Adrenal gland (tissue), 9 donors: ENCODE measurements at regions not wholly inside any gene's neighbourhood (a gene's known extent, or its start where the extent isn't known, plus 50 kb on each side); places are given as distances from the start of the nearest gene placed in this dataset.
"Not testable (repeated sequence)": the region's sequence is repeated elsewhere in the genome, so short reads cannot be mapped to it uniquely, and the experiment has no call there.

Source experiments
- DNase-seq, 7 donors: peaks; one replicate each; pipeline ENCODE4 v3.0.0-alpha.2; 2019 to 2020
- H3K27ac ChIP-seq, 5 donors: fragments of 200-600 bp; sonication (generic) in 4 of 5; 1 replicate in 3 of 5; 2 replicates in 2 of 5; pipeline versions ENCODE4 v1.5.1 to v1.8.0; 2016 to 2020; ENCODE audit warnings: mild to moderate bottlenecking in 1 of 5
- H3K27me3 ChIP-seq: fragments of 200-600 bp; 2 replicates; pipeline ENCODE4 v1.8.0; 2021
- H3K36me3 ChIP-seq, 2 donors: fragments of 200-600 bp; replicated peaks in 1 of 2; 1 replicate in 1 of 2; 2 replicates in 1 of 2; pipeline versions ENCODE4 v1.5.1 to v1.8.0; 2018 to 2022
- H3K4me1 ChIP-seq, 2 donors: fragments of 200-600 bp; replicated peaks in 1 of 2; 1 replicate in 1 of 2; 2 replicates in 1 of 2; pipeline versions ENCODE4 v1.5.1 to v1.8.0; 2018 to 2021
- H3K4me3 ChIP-seq, 4 donors: fragments of 200-600 bp; sonication (generic) in 3 of 4; one replicate each; pipeline ENCODE4 v1.5.1; 2016 to 2018
- H3K9me3 ChIP-seq, 3 donors: fragments of 200-600 bp; sonication (generic) in 1 of 3; replicated peaks in 1 of 3; 1 replicate in 2 of 3; 2 replicates in 1 of 3; pipeline versions ENCODE4 v1.5.1 to v1.8.0; 2016 to 2021
- POLR2A ChIP-seq, 2 donors: fragments of 450-650 bp; IDR thresholded peaks; one replicate each; pipeline ENCODE4 v1.6.1; 2017; ENCODE audit warnings: antibody characterized with exemption in 2 of 2, mild to moderate bottlenecking in 2 of 2, moderate library complexity in 1 of 2
- WGBS, 4 donors: extraction: QIAGEN DNeasy Blood & Tissue Kit in 2 of 4; methylation state at CpG; one replicate each; pipeline versions ENCODE4 v1.1.5 to v1.1.7; 2013 to 2017; 5-methylcytosine and 5-hydroxymethylcytosine counted together
- intact Hi-C, 2 donors: fragments of 100-400 bp; cut with DNase I; formaldehyde crosslinking; loops; one replicate each; pipeline versions ENCODE4 v1.14.1 to v1.15.0; 2022 to 2023
- TF ChIP-seq, protein P1 (sequence below), 6 experiments: fragments of 450-650 bp in 4 of 6; fragments of 200-600 bp in 2 of 6; sonication (generic) in 1 of 6; IDR thresholded peaks; 1 replicate in 5 of 6; 2 replicates in 1 of 6; pipeline versions ENCODE4 v1.5.1 to v1.8.0; 2016 to 2021; ENCODE audit warnings: antibody characterized with exemption in 6 of 6, mild to moderate bottlenecking in 2 of 6, moderate library complexity in 1 of 6
- donor health status: healthy with polysubstance abuse.
- donor health status: Bipolar disorder and iron deficiency.
- donor health status: DM: yes; HTN: yes; CAD: no.
- donor health status: DM: no; HTN: no; CAD: no.
- donor health status: DM: no; HTN: no; CAD: no.

DNA sequence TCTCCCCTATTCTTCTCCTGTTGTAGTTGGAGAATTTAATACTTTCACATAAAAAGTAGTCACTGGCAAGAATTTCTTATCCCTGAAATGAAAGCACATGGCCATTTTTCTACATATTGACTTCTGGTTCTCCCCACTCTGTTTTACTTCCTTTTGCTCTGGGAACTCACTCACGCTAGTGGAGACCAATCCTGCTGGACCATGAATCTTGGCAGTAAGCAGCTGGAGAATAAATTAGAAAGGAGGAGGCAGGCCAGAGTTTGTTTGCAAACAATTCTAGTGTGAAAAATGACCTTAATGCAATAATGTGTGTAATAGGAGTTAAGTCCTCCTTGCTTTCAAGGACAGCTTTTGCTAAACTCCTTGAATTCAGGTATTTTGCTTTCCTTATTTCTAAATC, 412.3 kb upstream of the CHORDC1 start:
- no peaks in the 10 kb centered on the region for H3K27me3 ChIP-seq
- no peak for DNase-seq
- no peaks in the 10 kb centered on the region for H3K4me1 ChIP-seq
- H3K36me3 ChIP-seq, result no peaks in the 10 kb centered on the region
- H3K9me3 ChIP-seq, result no peaks in the 10 kb centered on the region
- H3K27ac ChIP-seq, result no peak overlapping the region
- 79 to 82% (median 81%) methylated on average over 1 of the region's 1 CpG for WGBS, 4 donors
- TF ChIP-seq, protein P1, sequence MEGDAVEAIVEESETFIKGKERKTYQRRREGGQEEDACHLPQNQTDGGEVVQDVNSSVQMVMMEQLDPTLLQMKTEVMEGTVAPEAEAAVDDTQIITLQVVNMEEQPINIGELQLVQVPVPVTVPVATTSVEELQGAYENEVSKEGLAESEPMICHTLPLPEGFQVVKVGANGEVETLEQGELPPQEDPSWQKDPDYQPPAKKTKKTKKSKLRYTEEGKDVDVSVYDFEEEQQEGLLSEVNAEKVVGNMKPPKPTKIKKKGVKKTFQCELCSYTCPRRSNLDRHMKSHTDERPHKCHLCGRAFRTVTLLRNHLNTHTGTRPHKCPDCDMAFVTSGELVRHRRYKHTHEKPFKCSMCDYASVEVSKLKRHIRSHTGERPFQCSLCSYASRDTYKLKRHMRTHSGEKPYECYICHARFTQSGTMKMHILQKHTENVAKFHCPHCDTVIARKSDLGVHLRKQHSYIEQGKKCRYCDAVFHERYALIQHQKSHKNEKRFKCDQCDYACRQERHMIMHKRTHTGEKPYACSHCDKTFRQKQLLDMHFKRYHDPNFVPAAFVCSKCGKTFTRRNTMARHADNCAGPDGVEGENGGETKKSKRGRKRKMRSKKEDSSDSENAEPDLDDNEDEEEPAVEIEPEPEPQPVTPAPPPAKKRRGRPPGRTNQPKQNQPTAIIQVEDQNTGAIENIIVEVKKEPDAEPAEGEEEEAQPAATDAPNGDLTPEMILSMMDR (IDR thresholded peaks at IDR 0.05), result no peak
- TF ChIP-seq POLR2A (IDR thresholded peaks at IDR 0.05), result no peak
- H3K4me3 ChIP-seq, result no peak overlapping the region
- intact Hi-C loops, result no loop called here

DNA sequence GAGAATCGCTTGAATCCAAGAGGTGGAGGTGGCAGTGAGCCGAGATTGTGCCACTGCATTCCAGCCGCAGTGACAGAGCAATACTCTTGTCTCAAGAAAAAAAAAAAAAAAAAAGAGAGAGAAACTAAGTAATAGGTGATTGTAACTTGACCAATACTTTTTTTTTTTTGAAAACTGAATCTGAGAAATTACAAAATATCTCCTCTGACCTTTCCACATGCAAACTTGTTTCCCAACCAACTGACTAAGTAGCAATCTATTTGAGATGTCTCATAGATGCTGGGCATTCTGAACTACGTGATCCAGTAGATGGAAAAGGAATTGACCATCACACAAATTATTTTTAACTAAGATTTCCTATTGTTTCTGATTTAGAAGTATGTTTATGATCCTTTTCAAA, 407.3 kb upstream of the CHORDC1 start:
- Histone ChIP-seq H3K4me3 (no peak overlapping the region), H3K36me3 (no peaks in the 10 kb centered on the region), H3K27me3 (no peaks in the 10 kb centered on the region), H3K9me3 (no peaks in the 10 kb centered on the region), H3K27ac (no peak overlapping the region), H3K4me1 (no peaks in the 10 kb centered on the region)
- intact Hi-C loops, result no loop called here
- TF ChIP-seq POLR2A (IDR thresholded peaks at IDR 0.05), result no peak
- TF ChIP-seq, protein P1 (IDR thresholded peaks at IDR 0.05), result no peak
- 81 to 91% (median 88%) methylated on average over 4 of the region's 4 CpGs for WGBS, 4 donors
- DNase-seq, result no peak

DNA sequence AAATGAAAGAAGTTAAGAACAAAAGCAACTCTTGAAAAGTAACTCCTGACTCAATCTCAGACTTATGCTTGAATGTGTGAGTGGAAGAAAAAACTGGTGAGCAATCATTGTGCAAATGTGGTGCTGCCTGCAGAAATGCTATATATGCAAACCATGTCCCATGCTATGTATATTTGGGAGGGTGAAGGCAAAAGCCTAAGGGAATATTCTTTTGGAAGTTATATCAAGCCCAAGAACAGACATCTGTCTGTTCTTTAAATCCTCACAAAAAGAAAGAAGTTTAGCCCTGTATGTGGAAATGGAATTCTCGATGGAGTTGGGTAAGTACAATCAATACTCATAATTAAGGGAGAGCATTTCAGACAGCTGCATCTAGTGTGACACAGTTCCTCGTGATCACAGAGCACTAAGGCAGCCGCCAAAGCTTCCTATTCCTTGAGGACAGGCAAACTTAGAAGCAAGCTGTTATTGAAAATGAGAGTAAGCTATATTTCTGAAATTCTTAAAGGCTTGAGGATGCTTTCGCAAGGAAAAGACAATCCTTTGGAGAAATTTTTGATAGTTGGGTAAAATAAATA, 406.5 kb upstream of the CHORDC1 start:
- WGBS, 4 donors, result 77 to 83% (median 80%) methylated on average over 4 of the region's 4 CpGs
- Histone ChIP-seq H3K4me1 (no peaks in the 10 kb centered on the region), H3K27ac (no peak overlapping the region), H3K9me3 (no peaks in the 10 kb centered on the region), H3K36me3 (no peaks in the 10 kb centered on the region), H3K4me3 (no peak overlapping the region), H3K27me3 (no peaks in the 10 kb centered on the region)
- TF ChIP-seq POLR2A (IDR thresholded peaks at IDR 0.05), result no peak
- TF ChIP-seq, protein P1 (IDR thresholded peaks at IDR 0.05), result no peak
- intact Hi-C loops, result no loop called here
- no peak for DNase-seq

DNA sequence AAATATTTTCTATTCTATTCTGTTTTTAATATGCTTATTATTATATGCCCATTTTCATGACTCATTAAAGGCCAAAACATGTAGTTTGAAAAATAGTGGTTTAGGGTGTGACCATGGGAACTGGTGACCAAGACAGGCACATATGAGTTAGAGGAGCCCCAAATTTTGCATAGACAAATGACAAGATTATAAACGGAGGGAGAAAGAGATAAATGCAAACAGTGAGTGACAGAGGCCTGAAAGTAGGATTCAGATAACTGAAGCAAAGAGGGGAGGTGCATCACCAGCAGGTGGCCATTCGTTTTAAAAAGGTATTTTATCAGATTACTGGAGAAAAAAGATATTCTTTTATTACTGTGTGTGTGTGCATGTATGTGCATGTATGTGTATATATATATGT, 391.5 kb upstream of the CHORDC1 start:
- no peaks in the 10 kb centered on the region for H3K4me1 ChIP-seq
- no peak overlapping the region for H3K27ac ChIP-seq
- intact Hi-C loops, result no loop called here
- no peak for DNase-seq
- no peaks in the 10 kb centered on the region for H3K9me3 ChIP-seq
- TF ChIP-seq, protein P1 (IDR thresholded peaks at IDR 0.05), result no peak
- TF ChIP-seq POLR2A (IDR thresholded peaks at IDR 0.05), result no peak
- H3K4me3 ChIP-seq, result no peak overlapping the region
- 44 to 68% (median 60%) methylated on average over 2 of the region's 2 CpGs for WGBS, 4 donors
- H3K27me3 ChIP-seq, result no peaks in the 10 kb centered on the region
- H3K36me3 ChIP-seq, result no peaks in the 10 kb centered on the region

DNA sequence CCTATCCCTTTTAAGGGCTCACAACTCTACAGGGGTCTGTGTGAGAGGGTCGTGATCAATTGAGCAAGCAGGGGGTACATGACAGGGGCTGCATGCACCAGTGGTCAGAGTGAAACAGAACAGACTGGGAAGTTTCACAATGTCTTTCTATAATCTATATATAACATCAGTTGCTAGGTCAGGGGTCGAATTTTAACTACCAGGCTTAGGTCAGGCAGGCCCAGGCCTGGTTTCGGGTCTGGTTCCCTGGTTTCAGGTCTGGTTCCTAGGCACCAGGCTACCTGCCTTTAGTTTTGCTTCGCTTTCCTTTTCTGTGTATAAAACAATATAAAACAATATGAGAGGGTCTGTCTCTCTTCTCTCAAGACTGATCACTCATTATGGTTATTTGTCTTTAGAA, 390.2 kb upstream of the CHORDC1 start:
- WGBS, 4 donors, result 72 to 81% (median 79%) methylated on average over 4 of the region's 4 CpGs

More for the DNA sequence above, 390.2 kb upstream of the CHORDC1 start:
- DNase-seq, H3K4me3 ChIP-seq, H3K36me3 ChIP-seq, H3K9me3 ChIP-seq, H3K27me3 ChIP-seq, H3K27ac ChIP-seq, intact Hi-C loops, H3K4me1 ChIP-seq: not testable (repeated sequence)
